ENCODE measurements at regions not wholly inside any gene's neighbourhood (a gene's known extent, or its start where the extent isn't known, plus 50 kb on each side); places are given as distances from the start of the nearest gene placed in this dataset.

DNA sequence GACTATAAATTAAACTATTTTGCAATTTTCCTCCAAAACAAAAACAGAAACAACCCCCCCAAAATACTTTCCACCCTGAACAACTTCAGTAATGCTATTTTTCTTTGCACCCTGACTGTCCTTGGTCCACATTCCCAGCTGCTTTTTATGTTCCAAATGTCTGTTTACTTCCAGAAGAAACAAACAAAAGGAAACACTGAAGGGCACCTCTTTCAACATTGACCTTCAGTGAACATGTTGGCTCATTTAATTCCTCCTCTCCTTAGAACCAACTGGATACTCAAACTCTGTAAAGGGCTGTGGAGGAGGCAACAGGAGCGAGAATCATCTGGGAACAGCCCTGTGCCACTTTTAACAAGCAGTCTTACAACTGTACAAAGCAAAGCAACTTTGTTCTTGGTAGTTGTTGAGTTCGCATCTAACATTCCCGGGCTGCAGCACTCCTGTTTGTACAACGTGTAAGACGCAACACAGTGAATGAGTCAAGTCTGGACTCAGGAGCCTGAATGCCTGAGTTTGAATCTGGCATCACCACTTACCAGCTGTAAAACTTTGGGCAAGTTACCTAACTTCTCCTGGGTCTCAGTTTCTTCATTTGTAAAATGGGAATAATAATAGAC lies 111.4 kb upstream of the GATA6 start:
- no peak overlapping the region for H3K9ac ChIP-seq (ENCODE audit: low read length)
- no peak overlapping the region for H3K4me2 ChIP-seq (ENCODE audit: low read length)
- no peaks in the 10 kb centered on the region for H3K79me2 ChIP-seq (replicated peaks; ENCODE audit: insufficient read depth, low read length)
- no peak overlapping the region for H2AFZ ChIP-seq (ENCODE audit: low read depth, low read length)
- H3K27me3 ChIP-seq (ENCODE audit: insufficient read depth, low read depth, low read length), result no peaks in the 10 kb centered on the region
- H3K9me2 ChIP-seq (ENCODE audit: insufficient read depth, low read length), result no peaks in the 10 kb centered on the region
- H3K4me3 ChIP-seq (ENCODE audit: low read length), result no peak overlapping the region
- TF ChIP-seq POLR2AphosphoS5 (IDR thresholded peaks at IDR 0.05), result no peak
- TF ChIP-seq, protein P1, sequence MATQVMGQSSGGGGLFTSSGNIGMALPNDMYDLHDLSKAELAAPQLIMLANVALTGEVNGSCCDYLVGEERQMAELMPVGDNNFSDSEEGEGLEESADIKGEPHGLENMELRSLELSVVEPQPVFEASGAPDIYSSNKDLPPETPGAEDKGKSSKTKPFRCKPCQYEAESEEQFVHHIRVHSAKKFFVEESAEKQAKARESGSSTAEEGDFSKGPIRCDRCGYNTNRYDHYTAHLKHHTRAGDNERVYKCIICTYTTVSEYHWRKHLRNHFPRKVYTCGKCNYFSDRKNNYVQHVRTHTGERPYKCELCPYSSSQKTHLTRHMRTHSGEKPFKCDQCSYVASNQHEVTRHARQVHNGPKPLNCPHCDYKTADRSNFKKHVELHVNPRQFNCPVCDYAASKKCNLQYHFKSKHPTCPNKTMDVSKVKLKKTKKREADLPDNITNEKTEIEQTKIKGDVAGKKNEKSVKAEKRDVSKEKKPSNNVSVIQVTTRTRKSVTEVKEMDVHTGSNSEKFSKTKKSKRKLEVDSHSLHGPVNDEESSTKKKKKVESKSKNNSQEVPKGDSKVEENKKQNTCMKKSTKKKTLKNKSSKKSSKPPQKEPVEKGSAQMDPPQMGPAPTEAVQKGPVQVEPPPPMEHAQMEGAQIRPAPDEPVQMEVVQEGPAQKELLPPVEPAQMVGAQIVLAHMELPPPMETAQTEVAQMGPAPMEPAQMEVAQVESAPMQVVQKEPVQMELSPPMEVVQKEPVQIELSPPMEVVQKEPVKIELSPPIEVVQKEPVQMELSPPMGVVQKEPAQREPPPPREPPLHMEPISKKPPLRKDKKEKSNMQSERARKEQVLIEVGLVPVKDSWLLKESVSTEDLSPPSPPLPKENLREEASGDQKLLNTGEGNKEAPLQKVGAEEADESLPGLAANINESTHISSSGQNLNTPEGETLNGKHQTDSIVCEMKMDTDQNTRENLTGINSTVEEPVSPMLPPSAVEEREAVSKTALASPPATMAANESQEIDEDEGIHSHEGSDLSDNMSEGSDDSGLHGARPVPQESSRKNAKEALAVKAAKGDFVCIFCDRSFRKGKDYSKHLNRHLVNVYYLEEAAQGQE (IDR thresholded peaks at IDR 0.05; ENCODE audit: borderline replicate concordance), result no peak
- no peak for TF ChIP-seq EZH2 (IDR thresholded peaks at IDR 0.05; ENCODE audit: borderline replicate concordance, insufficient read depth, low read length, poor library complexity, severe bottlenecking)
- TF ChIP-seq, protein P2, sequence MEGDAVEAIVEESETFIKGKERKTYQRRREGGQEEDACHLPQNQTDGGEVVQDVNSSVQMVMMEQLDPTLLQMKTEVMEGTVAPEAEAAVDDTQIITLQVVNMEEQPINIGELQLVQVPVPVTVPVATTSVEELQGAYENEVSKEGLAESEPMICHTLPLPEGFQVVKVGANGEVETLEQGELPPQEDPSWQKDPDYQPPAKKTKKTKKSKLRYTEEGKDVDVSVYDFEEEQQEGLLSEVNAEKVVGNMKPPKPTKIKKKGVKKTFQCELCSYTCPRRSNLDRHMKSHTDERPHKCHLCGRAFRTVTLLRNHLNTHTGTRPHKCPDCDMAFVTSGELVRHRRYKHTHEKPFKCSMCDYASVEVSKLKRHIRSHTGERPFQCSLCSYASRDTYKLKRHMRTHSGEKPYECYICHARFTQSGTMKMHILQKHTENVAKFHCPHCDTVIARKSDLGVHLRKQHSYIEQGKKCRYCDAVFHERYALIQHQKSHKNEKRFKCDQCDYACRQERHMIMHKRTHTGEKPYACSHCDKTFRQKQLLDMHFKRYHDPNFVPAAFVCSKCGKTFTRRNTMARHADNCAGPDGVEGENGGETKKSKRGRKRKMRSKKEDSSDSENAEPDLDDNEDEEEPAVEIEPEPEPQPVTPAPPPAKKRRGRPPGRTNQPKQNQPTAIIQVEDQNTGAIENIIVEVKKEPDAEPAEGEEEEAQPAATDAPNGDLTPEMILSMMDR (IDR thresholded peaks at IDR 0.05; ENCODE audit: poor library complexity, severe bottlenecking), result no peak
- TF ChIP-seq TAF1 (IDR thresholded peaks at IDR 0.05; ENCODE audit: low read depth), result no peak
- TF ChIP-seq RAD21 (conservative IDR thresholded peaks at IDR 0.05), result no peak
- no peak for TF ChIP-seq EP300 (conservative IDR thresholded peaks at IDR 0.05; ENCODE audit: poor library complexity, severe bottlenecking)
- no peak for TF ChIP-seq MXI1 (conservative IDR thresholded peaks at IDR 0.05; ENCODE audit: poor library complexity, severe bottlenecking)
- TF ChIP-seq SMC3 (conservative IDR thresholded peaks at IDR 0.05; ENCODE audit: poor library complexity), result no peak
- H3K36me3 ChIP-seq (ENCODE audit: insufficient read depth, low read length), result no peaks in the 10 kb centered on the region
- H3K27ac ChIP-seq (ENCODE audit: low read length), result no peak overlapping the region
- no peaks in the 10 kb centered on the region for H4K20me1 ChIP-seq (ENCODE audit: insufficient read depth)
- no peaks in the 10 kb centered on the region for H3F3A ChIP-seq (ENCODE audit: insufficient read depth, low read length, poor library complexity, severe bottlenecking)
- no peaks in the 10 kb centered on the region for H3K9me3 ChIP-seq (ENCODE audit: low read length)

DNA sequence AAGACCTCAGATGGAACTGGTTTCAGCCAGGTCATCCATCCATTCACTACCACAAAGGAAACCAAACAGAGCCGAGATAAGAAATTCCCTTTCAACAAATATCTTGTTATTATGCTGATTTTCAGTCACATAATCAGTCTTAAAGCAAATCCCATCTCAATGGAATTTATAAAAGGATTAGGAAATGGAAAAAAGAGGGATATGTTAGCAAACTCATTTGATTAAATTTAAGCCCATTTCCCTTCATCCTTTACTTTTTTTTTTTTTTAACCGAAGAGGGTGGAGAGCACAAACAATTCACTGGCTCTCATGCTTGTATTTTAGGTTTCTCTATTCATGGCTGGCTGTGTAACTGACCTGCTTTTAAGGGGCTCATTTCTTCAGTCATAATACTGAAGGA lies 109.0 kb upstream of the GATA6 start:
- Histone ChIP-seq H2AFZ (ENCODE audit: low read depth, low read length) (no peak overlapping the region), H3K4me3 (ENCODE audit: low read length) (no peak overlapping the region), H3K9me2 (ENCODE audit: insufficient read depth, low read length) (no peaks in the 10 kb centered on the region)

More for the DNA sequence above, 109.0 kb upstream of the GATA6 start:
- Histone ChIP-seq H3K4me2 (ENCODE audit: low read length) (no peak overlapping the region), H3K27me3 (ENCODE audit: insufficient read depth, low read depth, low read length) (no peaks in the 10 kb centered on the region), H3K79me2 (replicated peaks; ENCODE audit: insufficient read depth, low read length) (no peaks in the 10 kb centered on the region), H3K9ac (ENCODE audit: low read length) (no peak overlapping the region), H3F3A (ENCODE audit: insufficient read depth, low read length, poor library complexity, severe bottlenecking) (no peaks in the 10 kb centered on the region), H3K9me3 (ENCODE audit: low read length) (no peaks in the 10 kb centered on the region), H3K36me3 (ENCODE audit: insufficient read depth, low read length) (no peaks in the 10 kb centered on the region), H3K27ac (ENCODE audit: low read length) (no peak overlapping the region), H4K20me1 (ENCODE audit: insufficient read depth) (no peaks in the 10 kb centered on the region)
- TF ChIP-seq POLR2AphosphoS5 (IDR thresholded peaks at IDR 0.05), result no peak
- TF ChIP-seq EZH2 (IDR thresholded peaks at IDR 0.05; ENCODE audit: borderline replicate concordance, insufficient read depth, low read length, poor library complexity, severe bottlenecking), result no peak
- TF ChIP-seq EP300 (conservative IDR thresholded peaks at IDR 0.05; ENCODE audit: poor library complexity, severe bottlenecking), result no peak
